Kidney tubule cell (primary cell): ENCODE measurements at regions not wholly inside any gene's neighbourhood (a gene's known extent, or its start where the extent isn't known, plus 50 kb on each side); places are given as distances from the start of the nearest gene placed in this dataset.
A peak's percentile ranks its signal among the peaks of the same experiment; 100 is the strongest.
"Not testable (repeated sequence)": the region's sequence is repeated elsewhere in the genome, so short reads cannot be mapped to it uniquely, and the experiment has no call there.

Experiments
- DNase-seq: peaks from one replicate; pipeline ENCODE4 v3.0.0-alpha.2; 2018; ENCODE audit warnings: low spot score

GRCh38 chr1:229011022-229011421 lies 259.9 kb upstream of the RAB4A start:
- no peak for DNase-seq

- DNase-seq = no peak
Observed at GRCh38 chr1:229012823-229013222, 258.1 kb upstream of the RAB4A start.

- no peak for DNase-seq
Observed at GRCh38 chr1:229013981-229014380, 256.9 kb upstream of the RAB4A start.

- DNase-seq = no peak
Observed at GRCh38 chr1:229015806-229016205, 255.1 kb upstream of the RAB4A start.

GRCh38 chr1:229017091-229017490 lies 253.8 kb upstream of the RAB4A start:
- DNase-seq = no peak

- DNase-seq = no peak
Observed at GRCh38 chr1:229018674-229019295, 252.1 kb upstream of the RAB4A start.

GRCh38 chr1:229019663-229020271 lies 251.1 kb upstream of the RAB4A start:
- no peak for DNase-seq

- not testable (repeated sequence) for DNase-seq
Observed at GRCh38 chr1:229021034-229021433, 249.9 kb upstream of the RAB4A start.

GRCh38 chr1:229022595-229023333 lies 248.1 kb upstream of the RAB4A start:
- no peak for DNase-seq

- DNase-seq = no peak
Observed at GRCh38 chr1:229023651-229024300, 247.1 kb upstream of the RAB4A start.

GRCh38 chr1:229024528-229025130 lies 246.3 kb upstream of the RAB4A start:
- peak; percentile 81 for DNase-seq

GRCh38 chr1:229025576-229025975 lies 245.3 kb upstream of the RAB4A start:
- DNase-seq = no peak

- no peak for DNase-seq
Observed at GRCh38 chr1:229027158-229027557, 243.8 kb upstream of the RAB4A start.

GRCh38 chr1:229027622-229028182 lies 243.2 kb upstream of the RAB4A start:
- DNase-seq = peak; percentile 10

GRCh38 chr1:229028544-229028943 lies 242.4 kb upstream of the RAB4A start:
- no peak for DNase-seq

GRCh38 chr1:229028987-229029878 lies 241.7 kb upstream of the RAB4A start:
- DNase-seq = peak; percentile 18

- DNase-seq = no peak
Observed at GRCh38 chr1:229029879-229030235, 241.1 kb upstream of the RAB4A start.

- DNase-seq = no peak
Observed at GRCh38 chr1:229030630-229031029, 240.3 kb upstream of the RAB4A start.

GRCh38 chr1:229031061-229031460 lies 239.8 kb upstream of the RAB4A start:
- DNase-seq = no peak

- DNase-seq = no peak
Observed at GRCh38 chr1:229031481-229032341, 239.2 kb upstream of the RAB4A start.
